ENCODE measurements at regions not wholly inside any gene's neighbourhood (a gene's known extent, or its start where the extent isn't known, plus 50 kb on each side); places are given as distances from the start of the nearest gene placed in this dataset.

DNA sequence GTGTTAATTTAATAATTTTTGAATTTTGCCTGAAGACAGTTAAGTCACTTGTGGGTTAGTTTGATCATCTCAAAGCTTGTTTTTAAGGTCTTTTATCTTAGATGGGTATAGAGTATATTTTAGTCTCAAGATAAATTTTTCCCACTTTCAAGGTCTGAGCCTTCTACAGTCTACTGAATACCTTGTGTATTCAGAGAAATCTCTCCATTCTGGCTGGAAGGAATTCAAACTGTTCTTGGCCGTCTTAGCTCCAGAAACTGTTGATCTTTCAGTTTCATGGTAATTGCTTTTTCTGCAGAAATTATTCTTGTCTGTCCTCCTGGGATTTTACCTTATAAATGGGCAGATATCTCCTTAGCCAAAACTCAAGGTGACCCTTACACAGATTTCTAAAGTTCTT, 97.9 kb downstream of the GC start:
- TF ChIP-seq, protein P1, sequence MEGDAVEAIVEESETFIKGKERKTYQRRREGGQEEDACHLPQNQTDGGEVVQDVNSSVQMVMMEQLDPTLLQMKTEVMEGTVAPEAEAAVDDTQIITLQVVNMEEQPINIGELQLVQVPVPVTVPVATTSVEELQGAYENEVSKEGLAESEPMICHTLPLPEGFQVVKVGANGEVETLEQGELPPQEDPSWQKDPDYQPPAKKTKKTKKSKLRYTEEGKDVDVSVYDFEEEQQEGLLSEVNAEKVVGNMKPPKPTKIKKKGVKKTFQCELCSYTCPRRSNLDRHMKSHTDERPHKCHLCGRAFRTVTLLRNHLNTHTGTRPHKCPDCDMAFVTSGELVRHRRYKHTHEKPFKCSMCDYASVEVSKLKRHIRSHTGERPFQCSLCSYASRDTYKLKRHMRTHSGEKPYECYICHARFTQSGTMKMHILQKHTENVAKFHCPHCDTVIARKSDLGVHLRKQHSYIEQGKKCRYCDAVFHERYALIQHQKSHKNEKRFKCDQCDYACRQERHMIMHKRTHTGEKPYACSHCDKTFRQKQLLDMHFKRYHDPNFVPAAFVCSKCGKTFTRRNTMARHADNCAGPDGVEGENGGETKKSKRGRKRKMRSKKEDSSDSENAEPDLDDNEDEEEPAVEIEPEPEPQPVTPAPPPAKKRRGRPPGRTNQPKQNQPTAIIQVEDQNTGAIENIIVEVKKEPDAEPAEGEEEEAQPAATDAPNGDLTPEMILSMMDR (conservative IDR thresholded peaks at IDR 0.05 in 1 of 2, IDR thresholded peaks at IDR 0.05 in 1 of 2; ENCODE audit: extremely low read depth in 1 of 2, insufficient read depth in 1 of 2, low read depth in 1 of 2, low read length in 2 of 2) = no peak
- no peak for TF ChIP-seq EZH2 (IDR thresholded peaks at IDR 0.05; ENCODE audit: borderline replicate concordance, low read length)

Data from mammary epithelial cell (primary cell).